BLaER1 treated with 17β-estradiol and CSF1 and Interleukin-3, amounts not matched to agents 10 nM and 100 nM (cell line): ENCODE measurements at regions not wholly inside any gene's neighbourhood (a gene's known extent, or its start where the extent isn't known, plus 50 kb on each side); places are given as distances from the start of the nearest gene placed in this dataset.
A peak's percentile ranks its signal among the peaks of the same experiment; 100 is the strongest.

Experiments
- H3K27ac ChIP-seq, 11 experiments: shearing (Covaris generic); formaldehyde crosslinking; 2 replicates each; pipeline ENCODE4 v1.8.1; 2022
- H3K27me3 ChIP-seq, 11 experiments: shearing (Covaris generic); formaldehyde crosslinking; 2 replicates each; pipeline ENCODE4 v1.8.1; 2022
- H3K36me3 ChIP-seq, 11 experiments: shearing (Covaris generic); formaldehyde crosslinking; 2 replicates each; pipeline ENCODE4 v1.8.1; 2022
- H3K4me1 ChIP-seq, 10 experiments: shearing (Covaris generic); formaldehyde crosslinking; 2 replicates each; pipeline ENCODE4 v1.8.1; 2022
- H3K4me2 ChIP-seq, 11 experiments: shearing (Covaris generic); formaldehyde crosslinking; 2 replicates each; pipeline ENCODE4 v1.8.1; 2022
- H3K4me3 ChIP-seq, 10 experiments: shearing (Covaris generic); formaldehyde crosslinking; 2 replicates each; pipeline ENCODE4 v1.8.1; 2022
- H3K9ac ChIP-seq, 11 experiments: shearing (Covaris generic); formaldehyde crosslinking; 2 replicates each; pipeline ENCODE4 v1.8.1; 2022
- H3K9me3 ChIP-seq, 11 experiments: shearing (Covaris generic); formaldehyde crosslinking; replicated peaks in 1 of 11; 2 replicates each; pipeline ENCODE4 v1.8.1; 2022
- H4K20me1 ChIP-seq, 11 experiments: shearing (Covaris generic); formaldehyde crosslinking; 2 replicates each; pipeline ENCODE4 v1.8.1; 2022
- Cebpa-rat ChIP-seq, 11 experiments: shearing (Covaris generic); IDR thresholded peaks; 2 replicates each; pipeline ENCODE4 v1.8.1; 2022

DNA sequence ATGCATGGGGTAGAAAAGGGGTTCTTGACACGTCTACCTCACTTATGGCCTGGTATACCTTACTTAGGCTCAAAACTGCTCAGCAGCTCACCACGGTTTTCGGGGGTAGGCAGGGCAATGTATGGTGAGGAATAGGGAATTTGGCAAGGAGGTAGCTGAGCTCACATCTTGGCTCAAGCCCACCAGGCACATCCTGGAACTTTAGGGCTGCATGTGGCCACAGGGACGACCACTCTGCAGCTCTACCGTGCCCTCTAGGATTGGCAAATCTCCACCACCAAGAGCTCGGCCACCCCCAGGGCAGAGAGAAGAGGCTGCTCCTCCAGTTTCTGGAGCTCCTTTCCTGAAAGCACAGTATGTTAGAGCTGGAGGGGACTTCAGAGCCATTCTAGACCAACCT, 69.7 kb downstream of the MRPL46 start:
- Histone ChIP-seq H4K20me1 (no peaks in the 10 kb centered on the region), H3K27me3 (no peaks in the 10 kb centered on the region), H3K4me2 (peak overlapping the region in 8 of 11 experiments; percentile 33 to 94 (median 56); a peak in 14 of 22 replicates), H3K27ac (peak overlapping the region in 2 of 11 experiments; percentile 10 to 44; a peak in 2 of 22 replicates), H3K4me3 (no peak overlapping the region), H3K9ac (no peak overlapping the region), H3K9me3 (peaks cover 0 to 10% (median 7%) of the 10 kb centered on the region in 11 experiments; a peak in 10 of 22 replicates), H3K36me3 (no peaks in the 10 kb centered on the region), H3K4me1 (peaks cover 54 to 83% (median 72%) of the 10 kb centered on the region in 10 experiments)
- no peak for TF ChIP-seq Cebpa-rat (IDR thresholded peaks at IDR 0.05)

DNA sequence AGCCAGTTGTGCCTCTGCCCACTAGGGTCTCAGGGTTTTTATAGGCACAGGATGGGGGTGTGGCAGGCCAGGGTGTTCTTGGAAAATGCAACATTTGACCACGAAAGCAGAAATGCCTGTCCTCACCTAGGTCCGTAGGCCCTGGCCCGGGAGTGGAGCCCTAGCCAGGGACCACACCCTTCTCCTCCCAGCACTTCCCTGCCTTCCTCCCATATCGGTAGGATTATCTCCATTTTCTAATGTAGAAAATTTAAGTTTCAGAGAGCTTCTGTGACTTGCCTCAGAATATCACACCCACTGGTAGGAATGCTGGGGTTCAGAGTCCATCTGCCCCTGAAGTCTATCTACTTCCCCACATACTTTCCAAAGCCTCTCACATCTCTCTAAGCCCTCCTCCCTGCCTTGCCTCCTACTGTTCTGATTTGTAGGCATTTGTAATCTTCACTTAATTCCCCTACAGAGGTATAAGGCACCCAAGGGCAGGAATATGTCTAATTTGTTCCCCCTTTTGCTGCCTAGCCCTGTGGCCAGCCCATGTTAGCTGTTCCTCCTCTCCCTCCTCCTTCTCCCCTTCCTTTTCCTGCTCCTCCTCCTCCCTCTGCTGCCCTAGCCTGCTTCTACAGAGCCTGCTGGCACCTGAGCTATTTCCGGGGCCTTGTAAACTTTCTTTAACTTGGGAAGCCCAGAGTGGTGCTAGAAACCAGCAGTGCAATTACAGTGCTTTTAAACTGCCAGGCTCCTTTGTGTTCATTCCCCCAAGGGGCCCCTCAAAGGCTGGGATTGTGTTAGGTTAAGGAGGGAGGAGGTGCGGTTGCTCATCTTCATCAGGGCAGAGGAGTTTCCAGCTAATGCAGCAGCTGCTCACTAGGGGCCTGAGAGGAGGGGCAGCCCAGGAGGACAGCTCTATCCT, 71.1 kb downstream of the MRPL46 start:
- TF ChIP-seq Cebpa-rat (IDR thresholded peaks at IDR 0.05) = no peak
- H3K4me2 ChIP-seq = peak overlapping the region; percentile 37 to 78 (median 68)
- peaks cover 53 to 83% (median 64%) of the 10 kb centered on the region in 10 experiments for H3K4me1 ChIP-seq
- peaks cover 0 to 10% (median 7%) of the 10 kb centered on the region in 11 experiments; a peak in 10 of 22 replicates for H3K9me3 ChIP-seq
- H3K27me3 ChIP-seq = no peaks in the 10 kb centered on the region
- peak overlapping the region in 8 of 11 experiments; percentile 11 to 47 (median 36); a peak in 8 of 22 replicates for H3K27ac ChIP-seq
- no peaks in the 10 kb centered on the region for H4K20me1 ChIP-seq
- H3K9ac ChIP-seq = peak overlapping the region in 4 of 11 experiments; percentile 3 to 50 (median 12); a peak in 1 of 22 replicates
- no peak overlapping the region for H3K4me3 ChIP-seq
- H3K36me3 ChIP-seq = no peaks in the 10 kb centered on the region

DNA sequence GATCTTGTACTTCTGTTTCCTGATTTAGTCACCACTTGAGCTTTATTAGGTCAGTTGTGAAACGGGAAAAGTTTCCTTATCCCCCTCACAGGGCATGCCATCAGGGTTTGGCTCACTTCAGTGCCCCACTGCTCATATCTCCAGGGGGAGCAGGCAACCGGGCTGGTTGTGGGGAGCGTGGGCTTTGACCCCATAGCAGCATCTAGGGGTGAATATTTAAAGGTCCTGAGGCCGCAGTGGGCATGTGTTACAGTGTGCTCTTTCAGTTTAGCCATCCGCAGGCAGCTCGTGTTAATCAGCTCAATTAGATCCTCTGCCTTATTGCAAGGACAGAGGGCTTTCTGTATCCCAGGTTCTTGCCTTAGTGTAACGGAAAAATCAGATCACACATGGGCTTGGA, 71.9 kb downstream of the MRPL46 start:
- peaks cover 49 to 82% (median 57%) of the 10 kb centered on the region in 10 experiments for H3K4me1 ChIP-seq
- no peak overlapping the region for H3K4me3 ChIP-seq
- no peaks in the 10 kb centered on the region for H3K27me3 ChIP-seq
- peaks cover 0 to 10% (median 7%) of the 10 kb centered on the region in 11 experiments; a peak in 10 of 22 replicates for H3K9me3 ChIP-seq
- no peaks in the 10 kb centered on the region for H3K36me3 ChIP-seq
- no peaks in the 10 kb centered on the region for H4K20me1 ChIP-seq
- no peak for TF ChIP-seq Cebpa-rat (IDR thresholded peaks at IDR 0.05)
- peak overlapping the region in 9 of 11 experiments; percentile 16 to 78 (median 68); a peak in 11 of 22 replicates for H3K4me2 ChIP-seq
- H3K27ac ChIP-seq = 0 out of 22 replicates have a peak overlapping the region, but pooled peaks of 1 of the 11 experiments have one; percentile 47
- H3K9ac ChIP-seq = no peak overlapping the region

DNA sequence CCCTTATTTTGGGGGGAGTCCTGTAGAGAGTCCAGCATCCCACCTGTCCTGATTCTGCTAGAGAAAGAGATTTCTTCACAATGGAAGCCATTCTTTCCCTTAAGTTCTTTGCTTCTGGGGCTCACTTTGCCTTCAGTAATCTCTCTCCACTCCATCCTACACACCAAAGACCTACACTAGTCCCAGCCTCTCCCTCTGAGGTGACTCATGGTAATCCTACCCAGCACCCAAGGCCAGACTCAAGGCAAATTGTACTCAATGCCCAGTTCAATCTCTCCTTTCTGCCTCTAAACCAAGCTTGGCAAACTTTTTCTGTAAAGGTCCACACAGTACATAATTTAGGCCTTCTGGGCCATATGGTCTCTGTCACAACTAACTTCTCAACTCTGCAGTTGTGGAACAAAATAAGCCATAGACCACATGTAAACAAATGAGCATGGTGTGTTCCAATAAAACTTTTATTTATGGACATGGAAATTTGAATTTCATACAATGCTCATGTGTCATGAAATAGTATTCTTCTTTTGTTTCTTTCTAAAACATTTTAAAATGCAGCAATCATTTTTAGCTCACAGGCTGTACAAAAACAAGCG, 72.5 kb downstream of the MRPL46 start:
- no peaks in the 10 kb centered on the region for H3K27me3 ChIP-seq
- no peaks in the 10 kb centered on the region for H3K36me3 ChIP-seq
- TF ChIP-seq Cebpa-rat (IDR thresholded peaks at IDR 0.05) = no peak
- no peak overlapping the region for H3K4me3 ChIP-seq
- no peaks in the 10 kb centered on the region for H4K20me1 ChIP-seq
- peaks cover 44 to 80% (median 53%) of the 10 kb centered on the region in 10 experiments for H3K4me1 ChIP-seq
- no peak overlapping the region for H3K9ac ChIP-seq
- H3K27ac ChIP-seq = 0 out of 22 replicates have a peak overlapping the region, but pooled peaks of 1 of the 11 experiments have one; percentile 8
- peaks cover 0 to 10% (median 7%) of the 10 kb centered on the region in 11 experiments; a peak in 10 of 22 replicates for H3K9me3 ChIP-seq
- peak overlapping the region in 5 of 11 experiments; percentile 43 to 74 (median 67); a peak in 9 of 22 replicates for H3K4me2 ChIP-seq

DNA sequence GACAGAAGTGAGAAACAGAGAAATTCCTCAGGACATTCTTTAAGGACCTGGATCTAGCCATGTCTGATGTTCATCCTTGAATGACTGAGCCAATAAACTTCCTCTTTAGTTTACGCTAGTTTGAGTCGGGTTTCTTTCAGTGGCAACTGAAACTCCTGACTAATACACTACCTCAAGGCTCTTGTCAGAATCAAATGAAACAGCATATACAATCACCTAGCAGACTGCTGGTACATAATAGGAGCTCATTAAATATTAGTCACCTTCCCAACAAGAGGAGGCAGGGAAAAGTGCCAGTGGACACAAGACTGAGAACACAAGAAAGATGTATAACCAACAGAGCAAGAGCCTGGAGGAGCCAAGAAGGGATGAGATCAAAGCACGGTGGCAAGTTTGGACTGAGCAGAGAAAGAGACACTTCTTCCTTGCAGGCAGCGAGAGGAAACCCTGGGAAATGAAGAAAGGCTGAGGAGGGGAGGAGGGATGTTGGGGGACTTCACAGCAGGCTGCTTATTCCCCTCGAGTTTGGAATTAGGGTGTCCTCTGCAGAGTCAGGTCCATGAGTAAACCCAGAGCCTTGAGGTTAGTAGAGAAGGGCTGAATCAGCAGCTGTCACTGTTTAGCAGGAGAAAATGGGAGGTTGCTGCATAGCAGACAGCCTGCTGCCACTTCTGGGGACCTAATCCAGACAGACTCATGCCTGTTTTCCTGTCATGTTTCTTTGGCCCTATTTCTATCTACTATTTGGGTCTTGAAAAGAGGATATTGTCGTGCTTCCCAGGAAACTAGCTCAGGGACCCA, 73.3 kb downstream of the MRPL46 start:
- peak overlapping the region in 5 of 11 experiments; percentile 27 to 74 (median 57); a peak in 10 of 22 replicates for H3K4me2 ChIP-seq
- no peaks in the 10 kb centered on the region for H3K27me3 ChIP-seq

DNA sequence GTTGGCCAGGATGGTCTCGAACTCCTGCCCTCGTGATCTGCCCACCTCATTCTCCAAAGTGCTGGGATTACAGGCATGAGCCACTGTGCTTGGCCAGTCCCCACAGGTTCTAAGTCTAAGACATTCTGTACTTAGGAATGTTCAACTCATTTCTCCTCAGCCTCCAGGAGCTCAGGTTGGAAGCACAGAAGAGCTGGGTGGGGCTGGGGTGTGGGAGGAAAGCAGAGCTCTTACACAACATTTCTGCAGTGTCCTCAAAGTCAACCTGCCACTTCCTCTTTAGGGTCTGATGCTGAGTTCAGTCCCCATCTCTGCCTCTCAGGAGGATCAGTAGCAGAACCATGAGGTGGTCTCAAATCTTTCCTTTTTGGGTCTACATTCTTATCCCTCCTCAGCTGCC, 75.5 kb downstream of the MRPL46 start:
- H3K27me3 ChIP-seq = no peaks in the 10 kb centered on the region
- peak overlapping the region in 3 of 11 experiments; percentile 15 to 59 (median 58); a peak in 4 of 22 replicates for H3K27ac ChIP-seq
- H3K4me2 ChIP-seq = peak overlapping the region in 8 of 11 experiments; percentile 3 to 74 (median 46); a peak in 15 of 22 replicates
- H3K4me3 ChIP-seq = no peak overlapping the region
- TF ChIP-seq Cebpa-rat (IDR thresholded peaks at IDR 0.05) = peak in 5 of 11 experiments; percentile 40 to 82 (median 49); a peak in 5 of 22 replicates
- no peaks in the 10 kb centered on the region for H3K36me3 ChIP-seq
- H3K9me3 ChIP-seq = peaks cover 0 to 10% (median 7%) of the 10 kb centered on the region in 11 experiments; a peak in 10 of 22 replicates
- H3K4me1 ChIP-seq = peaks cover 17 to 66% (median 39%) of the 10 kb centered on the region in 10 experiments
- H3K9ac ChIP-seq = no peak overlapping the region
- no peaks in the 10 kb centered on the region for H4K20me1 ChIP-seq

More for the DNA sequence above, 73.3 kb downstream of the MRPL46 start:
- no peaks in the 10 kb centered on the region for H3K36me3 ChIP-seq
- peak overlapping the region in 3 of 11 experiments; percentile 8 to 46 (median 17); a peak in 2 of 22 replicates for H3K27ac ChIP-seq
- TF ChIP-seq Cebpa-rat (IDR thresholded peaks at IDR 0.05) = no peak
- no peak overlapping the region for H3K9ac ChIP-seq
- H4K20me1 ChIP-seq = no peaks in the 10 kb centered on the region
- H3K4me3 ChIP-seq = no peak overlapping the region
- H3K4me1 ChIP-seq = peaks cover 39 to 80% (median 50%) of the 10 kb centered on the region in 10 experiments
- H3K9me3 ChIP-seq = peaks cover 0 to 10% (median 7%) of the 10 kb centered on the region in 11 experiments; a peak in 10 of 22 replicates

DNA sequence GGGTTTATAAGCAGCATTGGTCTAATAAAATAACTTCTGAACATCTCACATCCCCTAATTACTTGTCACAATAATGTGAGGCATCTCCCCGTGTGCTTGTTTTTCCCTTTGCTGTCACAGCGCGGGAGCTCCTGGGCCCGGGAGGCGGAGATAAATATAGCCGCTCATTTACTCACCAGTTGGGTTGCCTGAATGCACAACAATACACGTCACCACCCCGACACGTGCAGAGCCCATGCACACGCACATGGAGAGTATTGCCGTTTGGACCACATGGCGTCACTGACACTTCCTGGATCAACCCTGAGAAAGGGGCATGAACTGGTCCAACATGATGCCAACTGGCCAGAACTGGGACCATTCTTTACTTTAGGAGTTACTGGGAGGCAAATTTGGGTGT, 76.2 kb downstream of the MRPL46 start:
- H3K36me3 ChIP-seq = no peaks in the 10 kb centered on the region
- H3K9me3 ChIP-seq = peaks cover 0 to 10% (median 7%) of the 10 kb centered on the region in 11 experiments; a peak in 10 of 22 replicates
- no peak for TF ChIP-seq Cebpa-rat (IDR thresholded peaks at IDR 0.05)
- peak overlapping the region in 4 of 11 experiments; percentile 6 to 59 (median 36); a peak in 4 of 22 replicates for H3K27ac ChIP-seq
- H3K4me3 ChIP-seq = no peak overlapping the region
- H4K20me1 ChIP-seq = no peaks in the 10 kb centered on the region
- no peaks in the 10 kb centered on the region for H3K27me3 ChIP-seq
- no peak overlapping the region; a peak in 1 of 22 replicates for H3K9ac ChIP-seq
- peaks cover 10 to 59% (median 32%) of the 10 kb centered on the region in 10 experiments for H3K4me1 ChIP-seq
- H3K4me2 ChIP-seq = peak overlapping the region in 6 of 11 experiments; percentile 41 to 74 (median 53); a peak in 10 of 22 replicates
